OCI-LY7 (cell line): ENCODE measurements at regions not wholly inside any gene's neighbourhood (a gene's known extent, or its start where the extent isn't known, plus 50 kb on each side); places are given as distances from the start of the nearest gene placed in this dataset.

Experiments used
- BruUV-seq: library from RNA; stranded (reverse); fragments of 400-500 nt; replicated peaks from 2 replicates; lab custom pipeline; 2021; lab: Mats Ljungman, UMichigan
- CTCF ChIA-PET: fragments of 300-600 bp; sonication (Branson Sonifier 250); formaldehyde crosslinking; loops from one replicate; lab custom pipeline; 2022; ENCODE audit warnings: antibody characterized with exemption; ENCODE audit not compliant: unreplicated experiment; lab: Charles Lee
- POLR2A ChIA-PET: fragments of 300-600 bp; sonication (Branson Sonifier 250); formaldehyde crosslinking; loops from one replicate; lab custom pipeline; 2022; ENCODE audit warnings: antibody characterized with exemption; lab: Charles Lee
- DNase-seq: peaks from one replicate; pipeline ENCODE4 v3.0.0-alpha.2; 2015; ENCODE audit warnings: low spot score
- H2AFZ ChIP-seq: fragments of 200-600 bp; sonication (generic), shearing (Covaris generic); 2 replicates; pipeline ENCODE4 v1.6.1; 2014; ENCODE audit warnings: mild to moderate bottlenecking, antibody characterized with exemption, low read length, moderate library complexity
- H3K27ac ChIP-seq: fragments of 200-600 bp; sonication (generic); 2 replicates; pipeline ENCODE4 v1.5.1; 2014; ENCODE audit warnings: mixed run types, low read depth, mild to moderate bottlenecking, moderate library complexity, low read length, inconsistent platforms; ENCODE audit not compliant: poor library complexity, severe bottlenecking
- H3K36me3 ChIP-seq: fragments of 200-600 bp; sonication (generic); 2 replicates; pipeline ENCODE4 v1.6.1; 2014; ENCODE audit warnings: mild to moderate bottlenecking, antibody characterized with exemption, low read length, moderate library complexity, mixed read lengths; ENCODE audit not compliant: insufficient read depth
- H3K4me1 ChIP-seq: fragments of 200-600 bp; sonication (generic); 2 replicates; pipeline ENCODE4 v1.5.1; 2014; ENCODE audit warnings: mild to moderate bottlenecking, low read length; ENCODE audit not compliant: insufficient read depth, poor library complexity, severe bottlenecking
- H3K4me2 ChIP-seq: fragments of 200-600 bp; sonication (generic); 2 replicates; pipeline ENCODE4 v1.6.1; 2014; ENCODE audit warnings: mild to moderate bottlenecking, low read length
- H3K4me3 ChIP-seq: fragments of 200-600 bp; sonication (generic); 2 replicates; pipeline ENCODE4 v1.5.1; 2014; ENCODE audit warnings: mild to moderate bottlenecking, low read depth, low read length; ENCODE audit not compliant: poor library complexity, severe bottlenecking
- H3K79me2 ChIP-seq: fragments of 200-600 bp; sonication (generic); 2 replicates; pipeline ENCODE4 v1.6.1; 2016; ENCODE audit warnings: low read depth, mild to moderate bottlenecking, low read length, moderate library complexity, mixed read lengths; ENCODE audit not compliant: insufficient read depth
- H3K9me2 ChIP-seq: fragments of 200-600 bp; sonication (generic); 2 replicates; pipeline ENCODE4 v1.6.1; 2016; ENCODE audit warnings: mild to moderate bottlenecking, low read length, mixed read lengths; ENCODE audit not compliant: insufficient read depth
- H3K9me3 ChIP-seq: fragments of 200-600 bp; sonication (generic); 2 replicates; pipeline ENCODE4 v1.6.1; 2014; ENCODE audit warnings: mild to moderate bottlenecking, mixed run types, low read length, mixed read lengths
- H4K20me1 ChIP-seq: fragments of 200-600 bp; sonication (generic); 2 replicates; pipeline ENCODE4 v1.6.1; 2014; ENCODE audit warnings: mild to moderate bottlenecking, antibody characterized with exemption, low read length, moderate library complexity, mixed read lengths; ENCODE audit not compliant: insufficient read depth
- EZH2phosphoT487 ChIP-seq: fragments of 200-600 bp; sonication (generic); IDR thresholded peaks from 2 replicates; pipeline ENCODE4 v1.6.1; 2018; ENCODE audit warnings: low read depth, borderline replicate concordance, mild to moderate bottlenecking, mixed run types, antibody characterized with exemption, low read length, moderate library complexity, mixed read lengths
- intact Hi-C: fragments of 100-400 bp; cut with micrococcal nuclease; formaldehyde crosslinking; loops from one replicate; pipeline ENCODE4 v1.10.0; 2022; ENCODE audit not compliant: unreplicated experiment
- TF ChIP-seq, protein P1 (sequence below): fragments of 200-600 bp; sonication (generic); conservative IDR thresholded peaks from 2 replicates; pipeline ENCODE4 v1.5.1; 2014; ENCODE audit warnings: mild to moderate bottlenecking, antibody characterized with exemption, low read length, moderate library complexity, mixed read lengths

DNA sequence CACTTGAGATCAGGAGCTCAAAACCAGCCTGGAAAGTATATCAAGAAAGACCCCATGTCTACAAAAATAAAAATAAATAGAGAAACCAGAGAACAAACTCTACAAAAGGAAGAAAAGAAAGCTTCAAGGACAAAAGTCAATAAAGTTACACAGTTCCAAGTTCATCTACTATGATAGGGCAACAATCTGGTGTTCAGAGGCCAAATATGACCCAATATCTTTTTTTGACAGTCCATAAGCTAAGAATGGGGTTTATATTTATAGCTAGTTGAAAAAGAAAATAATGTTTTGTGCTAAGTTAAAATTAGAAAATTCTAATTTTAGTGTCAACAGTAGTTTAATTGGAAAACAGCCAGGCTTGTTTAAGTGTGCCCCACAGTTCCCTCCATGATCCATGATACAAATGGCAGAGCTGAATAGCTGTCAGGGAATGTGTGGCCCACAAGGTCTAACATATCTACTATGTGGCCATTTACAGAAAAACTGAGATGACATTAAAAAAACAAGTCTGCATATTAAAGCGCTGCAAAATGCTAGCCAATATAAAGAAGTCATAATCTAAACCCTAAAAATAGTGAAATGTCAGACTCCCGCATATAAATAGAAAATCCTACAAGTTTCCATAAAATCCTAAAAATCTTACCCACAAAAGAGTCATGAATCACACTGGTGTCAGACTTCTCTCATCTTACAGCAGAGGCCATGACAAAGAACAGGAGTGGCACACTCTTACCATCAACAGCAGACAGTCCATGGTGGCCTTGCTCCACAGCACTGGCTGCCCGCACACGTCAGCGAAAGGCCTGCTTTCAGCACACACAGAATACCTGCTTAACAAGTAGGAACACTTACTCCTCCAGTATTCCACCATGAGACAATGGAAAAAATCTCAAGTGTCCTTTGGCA lies 281.9 kb upstream of the HSFY2 start:
- H2AFZ ChIP-seq = no peak overlapping the region
- no peaks in the 10 kb centered on the region for H4K20me1 ChIP-seq
- intact Hi-C loops = no loop called here
- no peak for DNase-seq
- BruUV-seq = no TSS peak
- no peak overlapping the region for H3K4me3 ChIP-seq
- TF ChIP-seq, protein P1, sequence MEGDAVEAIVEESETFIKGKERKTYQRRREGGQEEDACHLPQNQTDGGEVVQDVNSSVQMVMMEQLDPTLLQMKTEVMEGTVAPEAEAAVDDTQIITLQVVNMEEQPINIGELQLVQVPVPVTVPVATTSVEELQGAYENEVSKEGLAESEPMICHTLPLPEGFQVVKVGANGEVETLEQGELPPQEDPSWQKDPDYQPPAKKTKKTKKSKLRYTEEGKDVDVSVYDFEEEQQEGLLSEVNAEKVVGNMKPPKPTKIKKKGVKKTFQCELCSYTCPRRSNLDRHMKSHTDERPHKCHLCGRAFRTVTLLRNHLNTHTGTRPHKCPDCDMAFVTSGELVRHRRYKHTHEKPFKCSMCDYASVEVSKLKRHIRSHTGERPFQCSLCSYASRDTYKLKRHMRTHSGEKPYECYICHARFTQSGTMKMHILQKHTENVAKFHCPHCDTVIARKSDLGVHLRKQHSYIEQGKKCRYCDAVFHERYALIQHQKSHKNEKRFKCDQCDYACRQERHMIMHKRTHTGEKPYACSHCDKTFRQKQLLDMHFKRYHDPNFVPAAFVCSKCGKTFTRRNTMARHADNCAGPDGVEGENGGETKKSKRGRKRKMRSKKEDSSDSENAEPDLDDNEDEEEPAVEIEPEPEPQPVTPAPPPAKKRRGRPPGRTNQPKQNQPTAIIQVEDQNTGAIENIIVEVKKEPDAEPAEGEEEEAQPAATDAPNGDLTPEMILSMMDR = no peak
- no peak for TF ChIP-seq EZH2phosphoT487
- ChIA-PET CTCF (no interaction called here), POLR2A (no interaction called here)
- no peaks in the 10 kb centered on the region for H3K79me2 ChIP-seq
- H3K4me1 ChIP-seq = no peaks in the 10 kb centered on the region
- H3K4me2 ChIP-seq = no peak overlapping the region
- H3K27ac ChIP-seq = no peak overlapping the region
- H3K9me3 ChIP-seq = no peaks in the 10 kb centered on the region
- no peaks in the 10 kb centered on the region for H3K9me2 ChIP-seq
- no peaks in the 10 kb centered on the region for H3K36me3 ChIP-seq

DNA sequence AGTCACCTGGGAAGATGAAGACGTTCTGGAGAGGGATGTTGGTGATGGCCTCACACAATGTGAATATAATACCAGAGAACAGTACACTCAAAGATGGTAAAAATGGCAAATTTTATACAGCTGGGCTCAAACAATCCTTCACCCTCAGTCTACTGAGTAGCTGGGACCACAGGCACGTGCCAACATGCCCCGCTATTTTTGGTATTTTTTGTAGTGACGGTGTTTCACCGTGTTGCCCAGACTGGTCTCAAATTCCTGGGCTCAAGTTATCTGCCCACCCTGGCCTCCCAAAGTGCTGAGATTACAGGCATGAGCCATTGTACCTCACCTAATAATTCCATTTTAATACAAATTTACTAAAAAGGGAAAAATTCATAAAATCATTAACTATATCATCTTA lies 280.3 kb upstream of the HSFY2 start:
- H3K9me2 ChIP-seq = no peaks in the 10 kb centered on the region
- H3K36me3 ChIP-seq = no peaks in the 10 kb centered on the region
- CTCF ChIA-PET = no interaction called here
- H3K4me2 ChIP-seq = no peak overlapping the region
- no peaks in the 10 kb centered on the region for H4K20me1 ChIP-seq
- POLR2A ChIA-PET = no interaction called here
- H3K79me2 ChIP-seq = no peaks in the 10 kb centered on the region
- no peaks in the 10 kb centered on the region for H3K9me3 ChIP-seq
- BruUV-seq = no TSS peak
- H2AFZ ChIP-seq = no peak overlapping the region
- H3K27ac ChIP-seq = no peak overlapping the region
- no peak overlapping the region for H3K4me3 ChIP-seq
- intact Hi-C loops = no loop called here
- H3K4me1 ChIP-seq = no peaks in the 10 kb centered on the region
- no peak for TF ChIP-seq EZH2phosphoT487
- TF ChIP-seq, protein P1 = no peak
- no peak for DNase-seq

- H3K27ac ChIP-seq = no peak overlapping the region
- no peaks in the 10 kb centered on the region for H3K4me1 ChIP-seq
- no peaks in the 10 kb centered on the region for H3K79me2 ChIP-seq
- BruUV-seq = no TSS peak
- no peak for DNase-seq
- POLR2A ChIA-PET = no interaction called here
- no peaks in the 10 kb centered on the region for H4K20me1 ChIP-seq
- TF ChIP-seq, protein P1 = no peak
- TF ChIP-seq EZH2phosphoT487 = no peak
- H3K9me2 ChIP-seq = no peaks in the 10 kb centered on the region
- CTCF ChIA-PET = no interaction called here
- no peak overlapping the region for H3K4me3 ChIP-seq
- H3K4me2 ChIP-seq = no peak overlapping the region
- no peak overlapping the region for H2AFZ ChIP-seq
- no peaks in the 10 kb centered on the region for H3K9me3 ChIP-seq
- H3K36me3 ChIP-seq = no peaks in the 10 kb centered on the region
- intact Hi-C loops = no loop called here
Observed at GRCh38 chrY:19051021-19051420, 277.5 kb upstream of the HSFY2 start.
